ENCODE measurements at regions not wholly inside any gene's neighbourhood (a gene's known extent, or its start where the extent isn't known, plus 50 kb on each side); places are given as distances from the start of the nearest gene placed in this dataset.

- H4K20me1 ChIP-seq (ENCODE audit: insufficient read depth, low read length): no peaks in the 10 kb centered on the region
- H2AFZ ChIP-seq (ENCODE audit: low read length): no peak overlapping the region
- H3F3A ChIP-seq (ENCODE audit: insufficient read depth, low read length): no peaks in the 10 kb centered on the region
- H3K27me3 ChIP-seq (ENCODE audit: insufficient read depth, low read length): no peaks in the 10 kb centered on the region
- TF ChIP-seq CTCF (IDR thresholded peaks at IDR 0.05; ENCODE audit: low read length) (no peak), EZH2 (IDR thresholded peaks at IDR 0.05; ENCODE audit: borderline replicate concordance, low read length) (no peak)
- no peak overlapping the region for H3K9ac ChIP-seq (ENCODE audit: low read length)
- H3K4me3 ChIP-seq (ENCODE audit: low read depth, low read length, poor library complexity, severe bottlenecking): no peak overlapping the region
- H3K27ac ChIP-seq (ENCODE audit: low read depth, low read length, poor library complexity, severe bottlenecking): no peak overlapping the region
- no peaks in the 10 kb centered on the region for H3K9me2 ChIP-seq (ENCODE audit: low read depth, low read length)
- no peaks in the 10 kb centered on the region for H3K36me3 ChIP-seq (ENCODE audit: insufficient read depth, low read length)
- no peaks in the 10 kb centered on the region for H3K4me1 ChIP-seq (ENCODE audit: insufficient read depth, low read length, severe bottlenecking)
- H3K79me2 ChIP-seq (ENCODE audit: insufficient read depth, low read length): no peaks in the 10 kb centered on the region
- no peak overlapping the region for H3K4me2 ChIP-seq (ENCODE audit: low read length)
- H3K9me3 ChIP-seq (ENCODE audit: low read length): no peaks in the 10 kb centered on the region
These were observed 487.9 kb upstream of the MKI67 start for GRCh38 chr10:128614016-128614605.

- Histone ChIP-seq H3K9me2 (ENCODE audit: low read depth, low read length) (no peaks in the 10 kb centered on the region), H3K79me2 (ENCODE audit: insufficient read depth, low read length) (no peaks in the 10 kb centered on the region), H3K4me2 (ENCODE audit: low read length) (no peak overlapping the region), H4K20me1 (ENCODE audit: insufficient read depth, low read length) (no peaks in the 10 kb centered on the region), H2AFZ (ENCODE audit: low read length) (no peak overlapping the region), H3F3A (ENCODE audit: insufficient read depth, low read length) (no peaks in the 10 kb centered on the region), H3K27me3 (ENCODE audit: insufficient read depth, low read length) (no peaks in the 10 kb centered on the region), H3K27ac (ENCODE audit: low read depth, low read length, poor library complexity, severe bottlenecking) (no peak overlapping the region), H3K9me3 (ENCODE audit: low read length) (no peaks in the 10 kb centered on the region), H3K9ac (ENCODE audit: low read length) (no peak overlapping the region), H3K4me1 (ENCODE audit: insufficient read depth, low read length, severe bottlenecking) (no peaks in the 10 kb centered on the region), H3K36me3 (ENCODE audit: insufficient read depth, low read length) (no peaks in the 10 kb centered on the region), H3K4me3 (ENCODE audit: low read depth, low read length, poor library complexity, severe bottlenecking) (no peak overlapping the region)
- no peak for TF ChIP-seq CTCF (IDR thresholded peaks at IDR 0.05; ENCODE audit: low read length)
- TF ChIP-seq EZH2 (IDR thresholded peaks at IDR 0.05; ENCODE audit: borderline replicate concordance, low read length): no peak
These were observed 488.8 kb upstream of the MKI67 start for GRCh38 chr10:128614802-128615553.

GRCh38 chr10:128617532-128617931 lies 491.3 kb upstream of the MKI67 start:
- Histone ChIP-seq H3K4me3 (ENCODE audit: low read depth, low read length, poor library complexity, severe bottlenecking) (no peak overlapping the region), H2AFZ (ENCODE audit: low read length) (no peak overlapping the region), H3K4me1 (ENCODE audit: insufficient read depth, low read length, severe bottlenecking) (no peaks in the 10 kb centered on the region), H3K36me3 (ENCODE audit: insufficient read depth, low read length) (no peaks in the 10 kb centered on the region), H3K4me2 (ENCODE audit: low read length) (no peak overlapping the region), H3F3A (ENCODE audit: insufficient read depth, low read length) (no peaks in the 10 kb centered on the region), H4K20me1 (ENCODE audit: insufficient read depth, low read length) (no peaks in the 10 kb centered on the region), H3K9me3 (ENCODE audit: low read length) (no peaks in the 10 kb centered on the region), H3K27me3 (ENCODE audit: insufficient read depth, low read length) (no peaks in the 10 kb centered on the region), H3K79me2 (ENCODE audit: insufficient read depth, low read length) (no peaks in the 10 kb centered on the region), H3K27ac (ENCODE audit: low read depth, low read length, poor library complexity, severe bottlenecking) (no peak overlapping the region), H3K9me2 (ENCODE audit: low read depth, low read length) (no peaks in the 10 kb centered on the region), H3K9ac (ENCODE audit: low read length) (no peak overlapping the region)
- TF ChIP-seq CTCF (IDR thresholded peaks at IDR 0.05; ENCODE audit: low read length) (no peak), EZH2 (IDR thresholded peaks at IDR 0.05; ENCODE audit: borderline replicate concordance, low read length) (no peak)
